SJCRH30 (cell line): ENCODE measurements at regions not wholly inside any gene's neighbourhood (a gene's known extent, or its start where the extent isn't known, plus 50 kb on each side); places are given as distances from the start of the nearest gene placed in this dataset.

Source experiments
- DNase-seq, 2 experiments: peaks; one replicate each; pipeline ENCODE4 v3.0.0-alpha.2; 2015 to 2020
- H3K27ac ChIP-seq: fragments of 250-450 bp; sonication (Bioruptor Pico); 2 replicates; pipeline ENCODE4 v1.5.1; 2020; ENCODE audit warnings: mild to moderate bottlenecking, moderate library complexity
- H3K27me3 ChIP-seq: fragments of 250-450 bp; sonication (Bioruptor Pico); 2 replicates; pipeline ENCODE4 v1.5.1; 2020; ENCODE audit warnings: mild to moderate bottlenecking, moderate library complexity
- H3K36me3 ChIP-seq: fragments of 250-450 bp; sonication (Bioruptor Pico); 2 replicates; pipeline ENCODE4 v1.5.1; 2020; ENCODE audit warnings: mild to moderate bottlenecking, moderate library complexity
- H3K4me1 ChIP-seq: fragments of 250-450 bp; sonication (Bioruptor Pico); 2 replicates; pipeline ENCODE4 v1.5.1; 2020; ENCODE audit warnings: mild to moderate bottlenecking, moderate library complexity
- H3K4me3 ChIP-seq: fragments of 250-450 bp; sonication (Bioruptor Pico); 2 replicates; pipeline ENCODE4 v1.5.1; 2020; ENCODE audit warnings: mild to moderate bottlenecking, moderate library complexity
- H3K9me3 ChIP-seq: fragments of 250-450 bp; sonication (Bioruptor Pico); replicated peaks from 2 replicates; pipeline ENCODE4 v1.5.1; 2020; ENCODE audit warnings: mild to moderate bottlenecking, moderate library complexity

DNA sequence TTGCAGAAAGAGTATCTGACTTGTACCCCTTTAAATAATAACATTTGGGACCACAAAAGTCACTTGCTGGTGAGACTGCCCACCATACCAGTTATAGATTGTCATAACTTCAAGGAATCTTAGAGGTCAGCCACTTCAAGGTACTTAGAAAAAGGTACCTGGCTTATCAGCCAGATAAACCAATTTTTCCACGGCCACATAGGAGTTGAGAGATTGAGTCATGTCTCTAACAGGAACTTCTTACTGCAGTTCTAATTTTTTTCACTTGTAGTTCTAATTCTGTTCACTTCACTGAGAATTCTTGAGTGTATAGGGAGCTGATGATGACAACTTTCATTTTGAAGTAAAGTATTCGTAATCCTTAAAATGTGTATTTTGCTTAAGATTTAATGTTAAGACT is 317.1 kb upstream of the CBLB start:
- H3K4me3 ChIP-seq = no peak overlapping the region
- H3K27me3 ChIP-seq = no peaks in the 10 kb centered on the region
- no peaks in the 10 kb centered on the region for H3K36me3 ChIP-seq
- no peaks in the 10 kb centered on the region for H3K9me3 ChIP-seq
- H3K4me1 ChIP-seq = no peaks in the 10 kb centered on the region
- H3K27ac ChIP-seq = no peak overlapping the region
- DNase-seq = no peak

DNA sequence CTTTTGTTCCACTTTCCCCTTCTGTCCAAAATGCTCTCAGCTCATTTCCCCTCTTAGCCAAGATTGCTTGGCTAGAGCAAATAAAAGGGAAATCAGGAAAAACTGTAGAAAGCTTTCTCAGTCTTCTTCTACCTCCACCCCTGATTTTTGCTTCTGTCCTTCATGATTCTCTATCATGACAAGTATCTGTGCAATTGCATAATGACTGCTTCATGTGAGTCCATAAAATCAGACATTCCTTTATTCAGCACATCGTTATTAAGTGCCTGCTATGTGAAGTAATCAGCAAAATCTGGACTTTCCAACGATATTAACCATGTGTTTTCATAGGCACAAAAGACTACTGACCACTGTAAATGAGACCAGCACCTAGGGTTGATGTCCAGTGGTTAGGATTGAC is 321.5 kb upstream of the CBLB start:
- Histone ChIP-seq H3K36me3 (no peaks in the 10 kb centered on the region), H3K4me1 (no peaks in the 10 kb centered on the region), H3K9me3 (no peaks in the 10 kb centered on the region), H3K27ac (no peak overlapping the region), H3K4me3 (no peak overlapping the region), H3K27me3 (no peaks in the 10 kb centered on the region)
- no peak for DNase-seq

DNA sequence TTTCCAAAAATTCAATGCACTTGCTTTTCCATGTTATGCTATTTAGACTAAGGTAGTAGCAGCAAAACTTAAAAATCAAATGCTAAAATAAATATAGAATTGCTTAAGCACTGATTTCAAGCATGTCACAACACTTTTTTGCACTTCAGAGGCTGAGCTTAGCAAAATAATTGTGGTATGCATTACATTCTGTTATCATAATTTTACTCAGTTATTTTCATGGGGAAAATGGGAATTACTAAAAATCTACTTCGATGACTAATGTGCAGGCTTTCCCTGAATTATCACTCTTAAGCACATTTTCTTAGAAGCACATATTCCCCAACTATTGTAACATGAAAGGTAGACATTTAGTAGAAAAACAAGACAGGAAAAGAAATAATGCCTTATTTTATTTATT is 322.4 kb upstream of the CBLB start:
- no peaks in the 10 kb centered on the region for H3K27me3 ChIP-seq
- no peak for DNase-seq
- H3K4me3 ChIP-seq = no peak overlapping the region
- H3K9me3 ChIP-seq = no peaks in the 10 kb centered on the region
- no peaks in the 10 kb centered on the region for H3K4me1 ChIP-seq
- H3K27ac ChIP-seq = no peak overlapping the region
- H3K36me3 ChIP-seq = no peaks in the 10 kb centered on the region

DNA sequence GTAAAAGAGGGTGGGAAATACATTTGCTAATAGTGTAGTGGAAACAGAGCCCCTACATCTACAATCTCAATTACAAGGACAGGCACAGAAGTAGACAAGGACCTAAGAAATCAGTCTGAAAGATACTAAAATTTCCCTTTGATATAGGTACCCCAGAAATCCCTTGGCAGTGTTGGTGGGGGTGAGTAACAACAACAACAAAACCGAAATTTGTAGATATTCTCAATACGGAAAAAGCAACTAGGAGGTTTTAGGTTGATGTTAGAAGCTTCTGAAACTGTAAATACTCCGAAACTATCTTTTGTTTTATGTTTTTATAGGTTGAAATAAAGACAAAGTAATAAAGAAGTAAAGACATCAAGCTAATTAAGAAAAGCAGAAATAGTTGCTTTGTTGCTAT is 323.1 kb upstream of the CBLB start:
- Histone ChIP-seq H3K4me3 (no peak overlapping the region), H3K9me3 (no peaks in the 10 kb centered on the region), H3K27me3 (no peaks in the 10 kb centered on the region), H3K4me1 (no peaks in the 10 kb centered on the region), H3K27ac (no peak overlapping the region), H3K36me3 (no peaks in the 10 kb centered on the region)
- no peak for DNase-seq

DNA sequence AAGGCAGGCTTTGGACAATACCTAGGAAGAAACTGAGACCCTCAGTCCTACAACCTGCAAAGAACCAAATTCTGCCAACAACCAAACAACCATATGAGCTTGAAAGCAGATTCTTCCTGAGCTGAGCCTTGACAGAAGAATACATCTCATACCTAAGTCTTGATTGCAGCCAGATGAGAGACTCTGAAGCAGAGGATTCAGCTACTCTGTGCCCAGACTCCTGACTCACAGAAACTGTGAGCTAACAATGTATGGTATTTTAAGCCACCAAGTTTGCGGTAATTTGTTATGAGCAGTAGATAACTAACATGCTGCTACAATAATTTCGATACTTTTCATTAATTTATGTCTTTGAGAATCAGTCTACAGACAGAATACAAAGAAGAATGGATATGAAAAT is 325.1 kb upstream of the CBLB start:
- no peaks in the 10 kb centered on the region for H3K27me3 ChIP-seq
- no peak overlapping the region for H3K4me3 ChIP-seq
- H3K36me3 ChIP-seq = no peaks in the 10 kb centered on the region
- H3K4me1 ChIP-seq = no peaks in the 10 kb centered on the region
- no peak overlapping the region for H3K27ac ChIP-seq
- H3K9me3 ChIP-seq = no peaks in the 10 kb centered on the region
- no peak for DNase-seq

DNA sequence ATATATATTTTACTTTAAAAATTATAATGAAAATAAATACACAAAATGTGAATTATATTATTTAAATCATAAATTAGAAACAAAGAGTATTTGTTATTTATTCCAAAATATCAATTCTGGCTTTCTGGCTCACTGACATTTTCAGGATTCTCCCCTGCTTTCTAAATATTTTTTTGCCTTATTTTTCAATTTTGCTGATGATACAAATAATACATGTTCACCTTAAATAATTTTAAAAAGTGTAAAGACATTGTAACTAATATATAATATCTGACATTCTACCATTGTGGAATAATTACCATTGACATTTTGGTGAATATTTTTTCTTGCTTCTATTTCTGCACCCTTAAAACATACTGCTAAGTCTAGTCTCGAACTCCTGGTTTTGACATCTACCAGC is 325.9 kb upstream of the CBLB start:
- H3K9me3 ChIP-seq = no peaks in the 10 kb centered on the region
- H3K4me1 ChIP-seq = no peaks in the 10 kb centered on the region
- no peaks in the 10 kb centered on the region for H3K27me3 ChIP-seq
- H3K36me3 ChIP-seq = no peaks in the 10 kb centered on the region
- DNase-seq = no peak
- H3K27ac ChIP-seq = no peak overlapping the region
- H3K4me3 ChIP-seq = no peak overlapping the region

DNA sequence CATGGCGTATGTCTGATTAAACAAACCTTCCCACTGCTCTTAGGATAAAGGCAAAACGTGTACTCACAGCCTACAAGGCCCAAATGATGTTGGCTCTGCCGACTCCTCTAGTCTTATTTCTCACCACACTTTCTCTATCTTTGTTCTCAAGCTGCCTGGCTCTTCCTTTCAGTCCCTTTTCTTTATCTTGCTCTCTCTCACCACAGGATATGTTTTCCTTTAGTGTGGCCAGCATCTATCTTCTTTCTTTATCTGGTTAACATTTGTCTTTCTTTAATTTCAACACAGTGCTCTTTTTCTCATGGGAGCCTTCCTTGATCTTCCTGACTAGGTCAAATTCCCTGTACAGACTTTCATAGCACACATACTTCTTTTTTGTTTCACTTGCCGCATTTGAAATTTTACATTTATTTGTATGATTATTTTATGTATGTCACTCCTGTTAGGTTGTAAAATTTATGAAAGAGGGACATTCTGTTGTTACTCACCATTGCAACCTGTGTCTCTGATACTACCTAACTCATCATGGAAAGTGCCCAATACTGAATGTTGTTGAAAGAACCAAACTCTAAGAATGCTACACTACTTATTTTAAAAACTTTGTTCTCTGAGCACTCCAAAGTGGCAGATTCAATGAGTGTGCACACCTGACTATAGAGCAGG is 328.9 kb upstream of the CBLB start:
- no peak for DNase-seq
- no peaks in the 10 kb centered on the region for H3K9me3 ChIP-seq
- H3K27ac ChIP-seq = no peak overlapping the region
- H3K27me3 ChIP-seq = no peaks in the 10 kb centered on the region
- no peaks in the 10 kb centered on the region for H3K36me3 ChIP-seq
- no peaks in the 10 kb centered on the region for H3K4me1 ChIP-seq
- H3K4me3 ChIP-seq = no peak overlapping the region

DNA sequence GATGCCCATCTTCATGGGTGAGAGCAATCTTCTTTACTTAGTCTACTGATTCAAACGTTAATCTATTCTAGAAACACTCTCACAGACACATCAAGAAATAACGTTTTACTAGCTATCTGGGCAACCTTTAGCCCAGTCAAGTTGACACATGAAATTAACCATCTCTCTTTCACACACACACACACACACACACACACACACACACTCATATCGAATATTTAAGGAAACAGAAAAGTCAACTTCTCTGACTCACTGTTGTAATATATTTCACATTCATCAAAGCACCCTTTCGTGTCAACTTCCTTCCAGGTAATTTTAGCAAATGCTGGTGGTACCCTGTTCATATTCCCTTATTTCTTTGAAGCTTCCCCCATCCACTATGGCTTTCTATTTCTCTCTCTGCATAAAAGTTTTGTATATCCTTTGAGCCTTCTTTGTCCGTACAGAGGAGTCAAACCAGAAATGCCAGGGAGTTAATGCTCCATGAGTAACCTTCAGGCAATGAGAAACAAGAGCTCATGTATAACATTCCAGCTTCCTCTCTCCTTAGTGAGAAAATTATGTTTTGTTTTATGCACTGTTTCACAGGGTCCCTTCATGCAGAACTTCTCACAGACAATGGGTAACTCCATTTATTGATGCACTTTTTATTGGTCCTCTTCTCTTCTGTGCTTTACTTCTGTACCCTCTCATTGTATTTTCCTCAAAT is 335.5 kb upstream of the CBLB start:
- no peaks in the 10 kb centered on the region for H3K27me3 ChIP-seq
- H3K4me1 ChIP-seq = 0 out of 2 replicates have a peak, but pooled peaks cover 2% of the 10 kb centered on the region
- H3K27ac ChIP-seq = no peak overlapping the region
- H3K9me3 ChIP-seq = no peaks in the 10 kb centered on the region
- H3K4me3 ChIP-seq = no peak overlapping the region
- DNase-seq = no peak
- H3K36me3 ChIP-seq = no peaks in the 10 kb centered on the region

DNA sequence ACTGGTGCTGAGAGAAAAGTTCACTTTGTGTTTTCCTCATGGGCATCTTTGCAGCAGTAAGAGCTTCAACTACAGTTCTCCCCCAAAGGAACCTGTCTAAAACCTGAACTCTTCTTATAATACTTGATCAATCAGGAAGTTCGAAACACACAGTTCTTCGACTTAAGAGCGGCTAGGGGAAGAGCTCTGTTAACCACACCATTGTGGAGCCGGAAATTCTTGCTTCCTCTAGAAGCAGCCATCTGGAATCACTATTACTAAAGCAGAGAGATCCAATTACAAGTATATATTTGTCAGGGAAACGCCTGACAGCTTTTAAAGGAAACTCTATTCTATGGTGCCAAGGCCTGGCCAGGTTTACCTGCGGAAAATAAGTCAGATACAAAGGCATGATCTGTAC is 337.3 kb upstream of the CBLB start:
- 0 out of 2 replicates have a peak, but pooled peaks cover 2% of the 10 kb centered on the region for H3K4me1 ChIP-seq
- H3K9me3 ChIP-seq = no peaks in the 10 kb centered on the region
- H3K4me3 ChIP-seq = no peak overlapping the region
- peak in 1 of 2 experiments; percentile 11 for DNase-seq
- no peaks in the 10 kb centered on the region for H3K36me3 ChIP-seq
- H3K27ac ChIP-seq = no peak overlapping the region
- no peaks in the 10 kb centered on the region for H3K27me3 ChIP-seq

DNA sequence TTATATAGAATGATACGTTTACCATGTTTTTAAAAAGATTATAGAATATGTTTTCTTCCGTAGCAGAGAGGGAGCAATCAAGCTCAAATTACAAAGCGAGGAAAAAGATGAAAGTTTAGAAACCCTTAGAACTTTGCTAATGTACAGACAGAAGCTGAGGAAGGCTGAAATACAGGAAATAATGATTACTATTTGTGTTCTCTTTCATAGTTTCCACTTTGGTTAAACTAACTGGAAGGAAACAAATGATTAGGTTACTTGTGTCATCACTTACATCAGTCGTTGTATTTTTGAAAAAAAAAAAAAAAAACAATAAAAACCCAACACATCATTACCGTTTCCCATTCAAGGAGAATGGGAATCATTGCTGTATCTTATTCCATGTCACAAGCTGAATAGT is 337.8 kb upstream of the CBLB start:
- H3K4me3 ChIP-seq = no peak overlapping the region
- H3K36me3 ChIP-seq = no peaks in the 10 kb centered on the region
- DNase-seq = no peak

DNA sequence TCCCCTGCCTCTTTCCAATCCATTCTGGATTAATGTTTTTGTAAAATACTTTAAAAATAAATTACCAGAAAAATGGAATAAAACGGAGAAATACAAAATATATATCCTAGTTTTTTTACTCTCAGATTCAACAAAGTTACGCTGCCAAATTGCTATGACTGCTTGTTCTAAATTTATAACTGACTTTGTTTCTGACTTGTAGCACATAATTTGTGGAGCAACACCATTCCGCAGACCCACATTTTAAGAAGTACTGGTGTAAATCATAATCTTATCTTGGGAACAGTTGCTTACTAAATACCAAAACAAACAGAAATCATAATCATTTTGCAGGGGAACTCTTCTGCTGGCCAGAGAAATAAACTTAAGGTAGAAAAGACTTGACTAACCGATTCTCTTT is 339.4 kb upstream of the CBLB start:
- no peak for DNase-seq
- Histone ChIP-seq H3K4me1 (0 out of 2 replicates have a peak, but pooled peaks cover 2% of the 10 kb centered on the region), H3K36me3 (no peaks in the 10 kb centered on the region), H3K27me3 (no peaks in the 10 kb centered on the region), H3K9me3 (no peaks in the 10 kb centered on the region), H3K27ac (no peak overlapping the region), H3K4me3 (no peak overlapping the region)

More for the DNA sequence above, 337.8 kb upstream of the CBLB start:
- Histone ChIP-seq H3K27me3 (no peaks in the 10 kb centered on the region), H3K4me1 (0 out of 2 replicates have a peak, but pooled peaks cover 2% of the 10 kb centered on the region), H3K9me3 (no peaks in the 10 kb centered on the region), H3K27ac (no peak overlapping the region)

DNA sequence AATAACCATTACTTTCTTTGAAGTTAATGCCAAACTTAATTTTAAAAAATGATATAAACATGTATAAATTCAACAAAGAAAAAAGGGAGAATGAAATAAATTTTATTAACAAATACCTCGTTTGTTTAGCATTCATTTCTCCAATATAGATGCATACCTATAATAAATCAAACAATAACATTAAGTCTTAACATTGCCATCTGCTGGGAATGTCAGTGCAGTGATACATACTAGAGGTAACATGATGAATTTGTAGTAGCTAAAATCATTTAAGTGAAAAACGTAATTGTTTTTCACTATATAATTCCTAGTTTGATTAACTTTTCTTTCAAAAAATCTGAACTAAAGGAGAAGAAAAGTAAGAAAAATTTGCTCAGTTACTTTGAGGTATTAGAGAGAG is 340.2 kb upstream of the CBLB start:
- H3K4me1 ChIP-seq = 0 out of 2 replicates have a peak, but pooled peaks cover 2% of the 10 kb centered on the region
- no peak overlapping the region for H3K4me3 ChIP-seq
- H3K9me3 ChIP-seq = no peaks in the 10 kb centered on the region
- H3K27ac ChIP-seq = no peak overlapping the region
- no peaks in the 10 kb centered on the region for H3K27me3 ChIP-seq
- no peaks in the 10 kb centered on the region for H3K36me3 ChIP-seq
- no peak for DNase-seq

DNA sequence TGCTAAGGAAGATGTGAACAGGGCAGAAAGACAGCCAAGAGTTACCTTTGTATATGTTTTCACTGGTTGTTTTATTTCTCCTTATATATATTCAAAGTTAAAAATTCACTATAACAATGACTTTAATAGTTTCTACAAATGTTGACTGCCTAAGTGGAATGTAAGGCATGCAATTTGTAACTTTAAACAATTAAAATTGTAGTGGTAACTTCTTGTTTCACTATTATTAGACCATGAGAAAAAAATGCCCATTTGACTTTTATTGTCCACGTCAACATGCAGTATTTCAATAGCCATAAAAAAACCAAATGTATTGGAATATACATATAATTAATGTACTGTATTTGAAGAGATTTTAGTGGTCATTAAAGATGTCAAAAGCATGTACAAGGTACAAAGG is 340.7 kb upstream of the CBLB start:
- H3K9me3 ChIP-seq = no peaks in the 10 kb centered on the region
- H3K4me1 ChIP-seq = 0 out of 2 replicates have a peak, but pooled peaks cover 2% of the 10 kb centered on the region
- DNase-seq = no peak
- H3K27ac ChIP-seq = no peak overlapping the region
- no peaks in the 10 kb centered on the region for H3K36me3 ChIP-seq
- no peak overlapping the region for H3K4me3 ChIP-seq
- no peaks in the 10 kb centered on the region for H3K27me3 ChIP-seq

DNA sequence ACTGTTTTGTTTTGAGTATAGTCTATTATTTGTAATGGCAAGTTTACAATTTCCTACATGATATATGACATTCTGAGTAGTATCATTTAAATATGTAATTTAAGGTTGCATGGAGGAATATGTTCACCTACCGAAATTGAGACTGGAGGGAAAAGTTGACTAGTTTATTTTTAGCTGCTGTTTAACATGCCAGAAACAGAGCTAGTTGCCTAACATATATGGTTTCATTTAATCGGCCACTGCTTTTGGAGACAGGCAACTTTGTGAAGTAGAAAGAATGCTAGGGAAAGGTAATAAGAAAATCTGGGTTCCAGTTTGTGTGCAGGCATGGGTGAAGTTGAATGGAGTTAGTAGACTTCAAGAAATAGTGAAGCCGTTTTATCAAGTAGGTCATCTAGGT is 342.1 kb upstream of the CBLB start:
- H3K9me3 ChIP-seq = no peaks in the 10 kb centered on the region
- H3K27ac ChIP-seq = no peak overlapping the region
- H3K27me3 ChIP-seq = no peaks in the 10 kb centered on the region
- no peaks in the 10 kb centered on the region for H3K36me3 ChIP-seq
- no peak overlapping the region for H3K4me3 ChIP-seq
- no peak for DNase-seq
- 0 out of 2 replicates have a peak, but pooled peaks cover 2% of the 10 kb centered on the region for H3K4me1 ChIP-seq

DNA sequence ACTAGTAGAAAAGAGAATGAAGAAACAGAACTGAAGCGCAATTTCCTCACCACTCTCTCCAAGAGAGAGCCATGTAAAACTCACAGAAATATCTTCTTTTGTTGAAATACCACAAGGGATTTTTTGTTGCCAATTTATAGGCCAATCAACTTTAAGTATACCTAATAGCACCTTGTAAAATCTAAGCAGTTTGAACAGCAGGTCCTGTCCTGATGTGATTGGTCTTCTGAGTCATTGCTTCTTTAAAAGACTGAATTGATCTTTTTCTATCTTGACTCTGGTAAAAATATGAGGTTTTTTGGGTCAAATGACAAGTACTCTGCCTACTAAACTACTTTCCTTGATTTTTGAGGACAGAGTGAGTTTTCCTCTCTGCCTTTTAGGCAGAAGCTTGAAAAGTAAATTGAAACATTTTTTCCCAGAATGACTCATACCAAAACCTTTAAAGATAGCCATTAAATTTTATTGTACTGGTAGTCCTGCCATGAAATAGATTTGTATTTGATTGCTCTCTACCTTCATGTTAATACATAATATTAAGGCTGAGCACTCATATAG is 343.9 kb upstream of the CBLB start:
- Histone ChIP-seq H3K27ac (no peak overlapping the region), H3K27me3 (no peaks in the 10 kb centered on the region), H3K4me3 (no peak overlapping the region), H3K9me3 (peaks cover 5% of the 10 kb centered on the region; the same call in 1 of the 2 replicates), H3K36me3 (no peaks in the 10 kb centered on the region), H3K4me1 (no peaks in the 10 kb centered on the region)
- no peak for DNase-seq
